Tibial nerve (tissue), 4 donors: ENCODE measurements at regions not wholly inside any gene's neighbourhood (a gene's known extent, or its start where the extent isn't known, plus 50 kb on each side); places are given as distances from the start of the nearest gene placed in this dataset.

Source experiments
- DNase-seq, 2 donors: peaks; one replicate each; pipeline ENCODE4 v3.0.0-alpha.2; 2019; ENCODE audit warnings: low spot score in 2 of 2
- H3K27ac ChIP-seq, 4 donors: fragments of 200-600 bp; sonication (generic) in 3 of 4; one replicate each; pipeline ENCODE4 v1.5.1; 2017 to 2019; ENCODE audit warnings: mild to moderate bottlenecking in 1 of 4
- H3K27me3 ChIP-seq, 2 donors: fragments of 200-600 bp; sonication (generic) in 1 of 2; one replicate each; pipeline versions ENCODE4 v1.5.1 to v1.6.0; 2017 to 2019
- H3K36me3 ChIP-seq, 3 donors: fragments of 200-600 bp; sonication (generic); one replicate each; pipeline ENCODE4 v1.5.1; 2018 to 2019
- H3K4me1 ChIP-seq, 4 donors: fragments of 200-600 bp; sonication (generic) in 3 of 4; one replicate each; pipeline ENCODE4 v1.5.1; 2017 to 2019
- H3K4me3 ChIP-seq, 4 donors: fragments of 200-600 bp; sonication (generic) in 3 of 4; one replicate each; pipeline ENCODE4 v1.5.1; 2017 to 2019; ENCODE audit warnings: mild to moderate bottlenecking in 1 of 4, moderate library complexity in 1 of 4
- H3K9me3 ChIP-seq, 4 donors: fragments of 200-600 bp; sonication (generic) in 3 of 4; one replicate each; pipeline ENCODE4 v1.5.1; 2017 to 2019
- EP300 ChIP-seq, 2 donors: sonication (generic); formaldehyde crosslinking; IDR thresholded peaks; one replicate each; pipeline ENCODE4 v1.6.1; 2017; ENCODE audit warnings: antibody characterized with exemption in 2 of 2, mild to moderate bottlenecking in 1 of 2
- POLR2A ChIP-seq, 2 donors: fragments of 450-650 bp; IDR thresholded peaks; one replicate each; pipeline ENCODE4 v1.6.1; 2017; ENCODE audit warnings: antibody characterized with exemption in 2 of 2, mild to moderate bottlenecking in 2 of 2, moderate library complexity in 2 of 2
- WGBS, 2 donors: methylation state at CpG; one replicate each; pipeline ENCODE4 v1.1.5; 2018; 5-methylcytosine and 5-hydroxymethylcytosine counted together
- TF ChIP-seq, protein P1 (sequence below), 5 experiments: fragments of 200-600 bp in 3 of 5; fragments of 450-650 bp in 2 of 5; sonication (generic) in 3 of 5; IDR thresholded peaks; one replicate each; pipeline ENCODE4 v1.5.1; 2016 to 2019; ENCODE audit warnings: antibody characterized with exemption in 5 of 5, mild to moderate bottlenecking in 3 of 5, moderate library complexity in 2 of 5

DNA sequence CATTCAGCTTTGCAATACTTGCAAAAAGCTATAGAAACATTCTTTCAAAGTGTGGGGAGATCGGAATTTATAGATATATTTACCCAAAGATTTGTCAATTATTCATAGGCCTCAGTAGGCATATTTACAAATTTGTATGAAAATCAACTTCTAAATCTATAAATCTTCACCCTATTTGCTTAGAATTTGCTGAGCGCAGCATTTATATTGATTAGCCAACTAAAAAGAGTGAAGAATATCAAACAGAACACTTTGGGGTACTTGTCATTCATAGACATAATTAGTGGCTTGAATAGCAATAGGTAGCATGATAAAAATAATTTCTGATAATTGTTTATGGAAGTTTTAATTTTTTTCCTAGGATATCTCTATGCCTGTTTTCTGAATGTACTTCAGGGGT lies 244.5 kb upstream of the SLC35B3 start:
- no peak overlapping the region for H3K27ac ChIP-seq
- H3K9me3 ChIP-seq = no peaks in the 10 kb centered on the region
- 93% methylated on average over 2 of the region's 2 CpGs for WGBS, 2 donors
- no peaks in the 10 kb centered on the region for H3K27me3 ChIP-seq
- TF ChIP-seq EP300 (IDR thresholded peaks at IDR 0.05) (no peak), POLR2A (IDR thresholded peaks at IDR 0.05) (no peak)
- TF ChIP-seq, protein P1, sequence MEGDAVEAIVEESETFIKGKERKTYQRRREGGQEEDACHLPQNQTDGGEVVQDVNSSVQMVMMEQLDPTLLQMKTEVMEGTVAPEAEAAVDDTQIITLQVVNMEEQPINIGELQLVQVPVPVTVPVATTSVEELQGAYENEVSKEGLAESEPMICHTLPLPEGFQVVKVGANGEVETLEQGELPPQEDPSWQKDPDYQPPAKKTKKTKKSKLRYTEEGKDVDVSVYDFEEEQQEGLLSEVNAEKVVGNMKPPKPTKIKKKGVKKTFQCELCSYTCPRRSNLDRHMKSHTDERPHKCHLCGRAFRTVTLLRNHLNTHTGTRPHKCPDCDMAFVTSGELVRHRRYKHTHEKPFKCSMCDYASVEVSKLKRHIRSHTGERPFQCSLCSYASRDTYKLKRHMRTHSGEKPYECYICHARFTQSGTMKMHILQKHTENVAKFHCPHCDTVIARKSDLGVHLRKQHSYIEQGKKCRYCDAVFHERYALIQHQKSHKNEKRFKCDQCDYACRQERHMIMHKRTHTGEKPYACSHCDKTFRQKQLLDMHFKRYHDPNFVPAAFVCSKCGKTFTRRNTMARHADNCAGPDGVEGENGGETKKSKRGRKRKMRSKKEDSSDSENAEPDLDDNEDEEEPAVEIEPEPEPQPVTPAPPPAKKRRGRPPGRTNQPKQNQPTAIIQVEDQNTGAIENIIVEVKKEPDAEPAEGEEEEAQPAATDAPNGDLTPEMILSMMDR (IDR thresholded peaks at IDR 0.05) = no peak
- H3K4me1 ChIP-seq = no peaks in the 10 kb centered on the region
- no peak overlapping the region for H3K4me3 ChIP-seq
- H3K36me3 ChIP-seq = no peaks in the 10 kb centered on the region
- no peak for DNase-seq

DNA sequence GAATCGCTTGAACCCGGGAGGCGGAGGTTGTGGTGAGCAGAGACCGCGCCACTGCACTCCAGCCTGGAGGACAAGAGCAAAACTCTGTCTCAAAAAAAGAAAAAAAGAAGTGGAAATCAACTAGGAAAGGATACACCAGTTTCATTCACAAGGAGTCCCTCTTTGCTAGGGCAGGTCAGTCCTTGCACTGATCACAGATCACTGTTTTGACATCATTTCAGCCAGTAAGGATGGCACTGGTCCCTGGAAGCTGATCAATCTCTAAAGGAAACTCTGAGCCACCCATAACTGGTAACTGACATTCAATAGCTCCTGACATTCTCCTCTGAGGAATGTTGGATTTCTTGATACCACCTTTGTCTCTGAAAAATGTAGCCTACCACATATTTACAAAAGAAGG lies 243.1 kb upstream of the SLC35B3 start:
- H3K27me3 ChIP-seq = no peaks in the 10 kb centered on the region
- WGBS, 2 donors = 98 to 99% methylated on average over 5 of the region's 5 CpGs
- no peaks in the 10 kb centered on the region for H3K4me1 ChIP-seq

DNA sequence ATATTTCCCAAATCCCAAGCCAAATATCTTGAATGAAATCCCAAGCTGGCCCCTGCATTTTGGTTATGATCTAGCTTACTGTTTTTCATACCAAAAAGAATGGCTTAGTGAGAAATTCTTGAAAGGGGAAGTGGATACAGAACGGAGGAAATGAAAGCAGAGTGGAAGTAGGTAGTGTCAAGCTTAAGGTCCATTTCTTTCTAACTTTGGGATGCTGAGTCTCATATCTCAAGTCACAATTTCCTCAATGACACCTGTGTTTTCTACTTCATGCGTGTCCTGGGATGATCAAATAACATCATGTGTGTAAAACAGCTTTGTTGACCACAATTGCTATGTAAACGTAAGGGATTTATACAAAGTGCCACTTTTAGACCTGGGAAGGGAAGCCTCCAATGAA lies 238.8 kb upstream of the SLC35B3 start:
- Histone ChIP-seq H3K36me3 (no peaks in the 10 kb centered on the region), H3K27ac (no peak overlapping the region), H3K9me3 (no peaks in the 10 kb centered on the region), H3K4me3 (no peak overlapping the region), H3K4me1 (no peaks in the 10 kb centered on the region), H3K27me3 (no peaks in the 10 kb centered on the region)
- WGBS, 2 donors = 87 to 88% methylated on average over 3 of the region's 3 CpGs
- no peak for TF ChIP-seq POLR2A (IDR thresholded peaks at IDR 0.05)
- TF ChIP-seq EP300 (IDR thresholded peaks at IDR 0.05) = no peak
- DNase-seq = no peak

More for the DNA sequence above, 243.1 kb upstream of the SLC35B3 start:
- TF ChIP-seq EP300 (IDR thresholded peaks at IDR 0.05) (no peak), POLR2A (IDR thresholded peaks at IDR 0.05) (no peak)
- TF ChIP-seq, protein P1 (IDR thresholded peaks at IDR 0.05) = no peak
- no peak for DNase-seq
- Histone ChIP-seq H3K9me3 (no peaks in the 10 kb centered on the region), H3K27ac (no peak overlapping the region), H3K4me3 (no peak overlapping the region), H3K36me3 (no peaks in the 10 kb centered on the region)

DNA sequence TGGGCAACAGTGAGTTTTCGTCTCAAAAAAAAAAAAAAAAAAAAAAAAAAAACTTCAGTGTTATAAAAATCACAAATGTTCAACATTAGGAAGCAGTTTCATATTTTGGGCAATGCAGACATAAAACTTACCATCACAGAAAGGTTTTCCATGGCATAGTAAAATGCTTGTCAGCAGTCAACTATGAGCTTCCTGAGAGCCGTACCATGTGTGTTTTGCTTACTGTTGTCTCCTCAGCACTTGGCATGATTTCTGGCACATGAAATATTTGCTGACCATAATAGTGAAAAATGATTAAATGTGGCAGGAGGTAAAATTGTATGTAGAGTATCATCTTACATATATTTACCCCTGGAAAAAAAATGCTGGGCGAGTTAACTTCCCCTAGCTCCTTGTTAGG lies 237.5 kb upstream of the SLC35B3 start:
- H3K4me3 ChIP-seq = no peak overlapping the region
- no peaks in the 10 kb centered on the region for H3K36me3 ChIP-seq
- DNase-seq = no peak
- no peaks in the 10 kb centered on the region for H3K27me3 ChIP-seq
- TF ChIP-seq, protein P1 (IDR thresholded peaks at IDR 0.05) = no peak
- no peak for TF ChIP-seq EP300 (IDR thresholded peaks at IDR 0.05)
- TF ChIP-seq POLR2A (IDR thresholded peaks at IDR 0.05) = no peak
- no peak overlapping the region for H3K27ac ChIP-seq
- H3K9me3 ChIP-seq = no peaks in the 10 kb centered on the region
- no peaks in the 10 kb centered on the region for H3K4me1 ChIP-seq
- 91 to 92% methylated on average over 3 of the region's 3 CpGs for WGBS, 2 donors

DNA sequence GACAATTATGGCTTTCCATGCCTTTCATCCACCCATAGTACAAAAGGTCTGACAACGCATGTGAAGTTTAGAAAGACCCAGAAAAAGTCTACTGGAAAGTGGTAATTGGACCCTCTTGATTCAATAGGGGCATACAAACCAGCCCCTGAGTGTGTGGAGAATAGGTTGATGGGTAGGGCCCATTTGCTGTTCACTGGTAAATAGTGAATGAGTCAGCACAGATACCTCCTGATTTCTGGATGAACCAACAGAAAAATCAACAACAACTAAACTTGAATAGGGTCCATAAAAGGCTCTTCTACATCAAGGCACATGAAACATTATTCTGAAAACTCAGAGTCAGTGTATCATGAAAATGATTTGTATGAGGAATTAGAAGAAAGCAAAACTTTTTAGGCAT lies 235.4 kb upstream of the SLC35B3 start:
- Histone ChIP-seq H3K4me1 (no peaks in the 10 kb centered on the region), H3K4me3 (no peak overlapping the region), H3K27ac (no peak overlapping the region), H3K9me3 (no peaks in the 10 kb centered on the region), H3K36me3 (no peaks in the 10 kb centered on the region), H3K27me3 (no peaks in the 10 kb centered on the region)
- no peak for TF ChIP-seq POLR2A (IDR thresholded peaks at IDR 0.05)
- 90 to 95% methylated on average over 1 of the region's 1 CpG for WGBS, 2 donors
- DNase-seq = no peak

DNA sequence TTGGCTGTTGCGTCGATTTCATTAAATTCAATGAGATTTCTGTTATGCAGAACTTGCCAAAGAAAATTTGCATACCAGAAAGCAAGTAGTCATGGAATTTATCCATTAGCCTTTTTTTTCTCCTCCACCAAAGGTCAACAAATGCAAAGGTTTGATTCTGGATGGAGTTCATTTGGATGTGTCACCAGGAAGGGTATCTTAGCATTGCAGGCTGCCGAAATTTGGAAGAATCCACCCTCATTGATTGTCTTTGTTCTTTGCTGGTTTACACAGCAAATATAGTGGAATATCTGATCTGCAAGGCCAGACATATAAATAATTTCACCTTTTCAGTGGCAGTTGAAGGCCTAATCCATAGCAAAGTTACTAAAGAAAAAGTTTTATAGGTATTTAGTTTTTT lies 229.4 kb upstream of the SLC35B3 start:
- no peak for DNase-seq
- TF ChIP-seq EP300 (IDR thresholded peaks at IDR 0.05) = no peak
- TF ChIP-seq, protein P1 (IDR thresholded peaks at IDR 0.05) = no peak
- no peak for TF ChIP-seq POLR2A (IDR thresholded peaks at IDR 0.05)
- no peaks in the 10 kb centered on the region for H3K36me3 ChIP-seq
- H3K4me1 ChIP-seq = no peaks in the 10 kb centered on the region
- WGBS, 2 donors = 82 to 83% methylated on average over 3 of the region's 3 CpGs
- H3K9me3 ChIP-seq = no peaks in the 10 kb centered on the region
- H3K27me3 ChIP-seq = no peaks in the 10 kb centered on the region
- H3K4me3 ChIP-seq = no peak overlapping the region
- no peak overlapping the region for H3K27ac ChIP-seq
